ENCODE measurements at regions not wholly inside any gene's neighbourhood (a gene's known extent, or its start where the extent isn't known, plus 50 kb on each side); places are given as distances from the start of the nearest gene placed in this dataset.
A peak's percentile ranks its signal among the peaks of the same experiment; 100 is the strongest.

DNA sequence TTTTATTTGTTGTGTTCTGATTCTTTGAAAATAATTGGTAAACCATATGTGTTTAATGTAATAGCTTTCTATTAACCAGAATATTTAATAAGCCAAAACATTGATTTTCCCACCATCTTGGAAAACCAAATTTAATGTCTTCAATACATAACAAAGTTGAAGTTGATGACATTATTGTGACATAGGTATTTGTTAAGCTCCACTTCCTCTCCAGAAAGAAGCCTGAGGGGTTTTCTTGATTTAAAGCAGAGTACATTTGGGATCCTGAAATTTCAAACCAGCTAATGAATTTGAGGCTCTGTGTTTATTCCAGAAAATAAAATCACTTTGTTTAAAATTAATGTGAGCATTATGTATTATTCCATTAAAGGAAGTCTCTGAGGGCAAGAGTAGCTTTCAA lies 106.3 kb downstream of the PERP start:
- Histone ChIP-seq H3K79me2 (no peaks in the 10 kb centered on the region), H3K27ac (no peak overlapping the region), H2AFZ (no peak overlapping the region), H3K9ac (no peak overlapping the region), H3K4me3 (ENCODE audit: low read depth, low read length) (no peak overlapping the region), H3K4me2 (ENCODE audit: low read length) (no peak overlapping the region), H3K9me3 (ENCODE audit: control insufficient read depth, low read length) (no peaks in the 10 kb centered on the region), H3K4me1 (no peaks in the 10 kb centered on the region), H3K27me3 (ENCODE audit: control insufficient read depth, insufficient read depth, low read length) (no peaks in the 10 kb centered on the region), H3K36me3 (ENCODE audit: control insufficient read depth, insufficient read depth, low read length) (no peaks in the 10 kb centered on the region)
- TF ChIP-seq, protein P1, sequence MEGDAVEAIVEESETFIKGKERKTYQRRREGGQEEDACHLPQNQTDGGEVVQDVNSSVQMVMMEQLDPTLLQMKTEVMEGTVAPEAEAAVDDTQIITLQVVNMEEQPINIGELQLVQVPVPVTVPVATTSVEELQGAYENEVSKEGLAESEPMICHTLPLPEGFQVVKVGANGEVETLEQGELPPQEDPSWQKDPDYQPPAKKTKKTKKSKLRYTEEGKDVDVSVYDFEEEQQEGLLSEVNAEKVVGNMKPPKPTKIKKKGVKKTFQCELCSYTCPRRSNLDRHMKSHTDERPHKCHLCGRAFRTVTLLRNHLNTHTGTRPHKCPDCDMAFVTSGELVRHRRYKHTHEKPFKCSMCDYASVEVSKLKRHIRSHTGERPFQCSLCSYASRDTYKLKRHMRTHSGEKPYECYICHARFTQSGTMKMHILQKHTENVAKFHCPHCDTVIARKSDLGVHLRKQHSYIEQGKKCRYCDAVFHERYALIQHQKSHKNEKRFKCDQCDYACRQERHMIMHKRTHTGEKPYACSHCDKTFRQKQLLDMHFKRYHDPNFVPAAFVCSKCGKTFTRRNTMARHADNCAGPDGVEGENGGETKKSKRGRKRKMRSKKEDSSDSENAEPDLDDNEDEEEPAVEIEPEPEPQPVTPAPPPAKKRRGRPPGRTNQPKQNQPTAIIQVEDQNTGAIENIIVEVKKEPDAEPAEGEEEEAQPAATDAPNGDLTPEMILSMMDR (IDR thresholded peaks at IDR 0.05): no peak

DNA sequence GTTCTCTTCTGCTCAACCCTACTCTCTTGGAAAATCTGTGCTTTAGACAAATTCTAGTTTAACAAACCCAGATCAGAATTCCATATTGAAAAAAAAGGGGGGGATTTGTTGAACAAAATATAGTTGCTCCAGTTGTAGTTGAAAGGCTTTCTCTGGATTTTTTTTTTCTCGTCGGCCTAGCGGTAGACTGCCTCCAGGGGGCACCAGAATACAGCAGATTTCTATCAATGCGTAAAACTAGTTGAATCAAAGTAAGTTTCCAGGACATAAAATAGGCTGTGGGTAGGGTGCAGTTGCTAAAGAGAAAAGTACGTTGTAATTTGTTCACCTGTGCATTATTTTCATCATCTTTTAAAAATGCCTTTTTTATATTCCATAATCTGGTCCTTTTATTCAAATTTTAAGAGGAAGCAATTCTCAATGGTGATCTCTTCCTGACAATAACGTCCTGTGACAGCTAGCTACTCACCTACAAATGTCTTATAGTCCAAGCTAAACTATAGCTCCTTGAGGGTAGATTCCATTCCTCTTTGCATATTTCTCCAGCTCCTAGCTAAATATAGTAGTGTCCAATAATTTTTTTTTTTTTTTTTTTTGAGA lies 105.4 kb downstream of the PERP start:
- TF ChIP-seq, protein P1 (IDR thresholded peaks at IDR 0.05): peak; percentile 83
- Histone ChIP-seq H3K4me1 (no peaks in the 10 kb centered on the region), H2AFZ (no peak overlapping the region), H3K27me3 (ENCODE audit: control insufficient read depth, insufficient read depth, low read length) (no peaks in the 10 kb centered on the region), H3K9ac (no peak overlapping the region), H3K4me2 (ENCODE audit: low read length) (no peak overlapping the region), H3K4me3 (ENCODE audit: low read depth, low read length) (no peak overlapping the region), H3K36me3 (ENCODE audit: control insufficient read depth, insufficient read depth, low read length) (no peaks in the 10 kb centered on the region), H3K79me2 (no peaks in the 10 kb centered on the region), H3K9me3 (ENCODE audit: control insufficient read depth, low read length) (no peaks in the 10 kb centered on the region), H3K27ac (no peak overlapping the region)

DNA sequence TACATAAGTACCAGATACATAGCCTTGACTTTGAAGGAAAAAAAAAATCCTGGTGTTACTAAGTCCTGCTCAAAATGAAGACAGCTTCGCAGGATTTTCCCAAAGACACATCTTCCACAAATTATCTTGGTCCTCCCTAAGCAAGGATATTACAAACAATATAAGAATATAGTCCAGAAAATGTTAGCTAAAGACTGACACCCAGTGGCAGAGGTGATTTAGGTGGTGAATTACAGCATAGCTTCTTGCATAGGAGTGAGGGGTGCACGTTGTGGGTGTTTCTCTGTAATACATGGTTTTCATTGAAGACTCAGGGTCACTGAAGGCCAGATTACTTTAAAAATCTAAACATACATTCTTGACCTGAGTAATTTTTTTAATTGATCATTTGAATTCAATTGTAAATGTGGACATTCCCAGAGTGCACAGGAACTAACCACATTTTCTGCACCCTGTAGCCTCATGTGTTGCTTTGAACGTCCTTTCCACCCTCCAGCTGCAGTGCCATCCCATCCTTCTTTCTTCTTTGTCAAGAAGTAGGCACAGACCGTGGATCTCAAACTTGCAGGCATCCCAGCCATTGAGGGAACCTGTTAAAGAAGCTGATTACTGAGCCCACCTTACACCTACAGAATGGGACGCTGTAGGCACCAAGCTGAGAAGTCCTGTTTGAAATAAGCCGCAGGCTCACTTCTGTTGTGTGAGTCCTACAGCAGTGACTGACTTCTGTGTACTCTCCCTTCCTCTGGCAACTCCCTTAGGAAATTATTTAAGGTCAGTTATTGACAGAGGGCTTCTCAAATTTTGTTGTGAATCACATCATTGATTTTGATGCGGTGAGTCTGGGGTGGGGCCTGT lies 102.6 kb downstream of the PERP start:
- Histone ChIP-seq H3K9me3 (ENCODE audit: control insufficient read depth, low read length) (no peaks in the 10 kb centered on the region), H3K36me3 (ENCODE audit: control insufficient read depth, insufficient read depth, low read length) (no peaks in the 10 kb centered on the region), H3K27me3 (ENCODE audit: control insufficient read depth, insufficient read depth, low read length) (no peaks in the 10 kb centered on the region), H3K4me1 (peaks cover 4% of the 10 kb centered on the region), H3K27ac (no peak overlapping the region), H2AFZ (no peak overlapping the region), H3K4me3 (ENCODE audit: low read depth, low read length) (no peak overlapping the region), H3K9ac (no peak overlapping the region), H3K4me2 (ENCODE audit: low read length) (no peak overlapping the region), H3K79me2 (no peaks in the 10 kb centered on the region)
- TF ChIP-seq, protein P1 (IDR thresholded peaks at IDR 0.05): peak; percentile 23

DNA sequence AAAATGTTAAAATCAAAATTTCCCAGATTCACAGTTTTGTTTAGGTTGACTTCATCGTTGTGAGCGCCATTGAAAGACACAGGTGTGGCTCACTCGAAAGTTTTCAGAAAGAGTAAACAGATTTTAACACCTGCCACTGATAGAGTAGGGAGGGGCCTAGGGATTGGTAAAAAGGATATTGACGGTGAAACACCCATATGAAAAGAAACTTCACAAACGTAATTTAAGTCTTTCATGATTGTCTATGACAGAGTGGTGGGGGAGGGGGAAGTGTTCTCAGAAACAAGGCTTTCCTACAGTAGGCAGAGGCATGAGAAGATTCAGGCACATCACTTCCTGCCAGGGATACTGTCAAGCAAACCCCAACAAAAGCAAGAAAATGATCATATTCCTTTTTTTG lies 101.4 kb downstream of the PERP start:
- no peak overlapping the region for H3K4me3 ChIP-seq (ENCODE audit: low read depth, low read length)
- H3K36me3 ChIP-seq (ENCODE audit: control insufficient read depth, insufficient read depth, low read length): no peaks in the 10 kb centered on the region
- H3K79me2 ChIP-seq: no peaks in the 10 kb centered on the region
- H3K27ac ChIP-seq: no peak overlapping the region
- no peak overlapping the region for H3K9ac ChIP-seq
- peaks cover 4% of the 10 kb centered on the region for H3K4me1 ChIP-seq
- H2AFZ ChIP-seq: no peak overlapping the region
- H3K4me2 ChIP-seq (ENCODE audit: low read length): no peak overlapping the region
- TF ChIP-seq, protein P1 (IDR thresholded peaks at IDR 0.05): no peak
- H3K27me3 ChIP-seq (ENCODE audit: control insufficient read depth, insufficient read depth, low read length): no peaks in the 10 kb centered on the region
- no peaks in the 10 kb centered on the region for H3K9me3 ChIP-seq (ENCODE audit: control insufficient read depth, low read length)

All from parathyroid adenoma (tissue), 2 donors.